ENCODE measurements at regions not wholly inside any gene's neighbourhood (a gene's known extent, or its start where the extent isn't known, plus 50 kb on each side); places are given as distances from the start of the nearest gene placed in this dataset.

- H3K27ac ChIP-seq (ENCODE audit: low read length), result no peak overlapping the region
- H3K9ac ChIP-seq (ENCODE audit: low read length in 2 of 2), result no peak overlapping the region
- no peak overlapping the region for H3K4me3 ChIP-seq (ENCODE audit: low read length in 2 of 2)
- no peaks in the 10 kb centered on the region for H3K36me3 ChIP-seq (ENCODE audit: control insufficient read depth in 2 of 2, insufficient read depth in 2 of 2, low read length in 2 of 2)
- no peaks in the 10 kb centered on the region for H3K27me3 ChIP-seq (ENCODE audit: control insufficient read depth in 1 of 2, insufficient read depth in 2 of 2, low read length in 2 of 2)
- no peaks in the 10 kb centered on the region for H3K4me1 ChIP-seq (ENCODE audit: control insufficient read depth, insufficient read depth, low read length)
- H3K9me3 ChIP-seq (ENCODE audit: control insufficient read depth in 2 of 2, low read length in 2 of 2), result peaks cover 0 to 3% of the 10 kb centered on the region in 2 donors
These were observed 521.3 kb upstream of the SALL3 start for GRCh38 chr18:78458356-78458755.

GRCh38 chr18:78459668-78460067 lies 520.0 kb upstream of the SALL3 start:
- Histone ChIP-seq H3K36me3 (ENCODE audit: control insufficient read depth in 2 of 2, insufficient read depth in 2 of 2, low read length in 2 of 2) (no peaks in the 10 kb centered on the region), H3K9ac (ENCODE audit: low read length in 2 of 2) (no peak overlapping the region), H3K9me3 (ENCODE audit: control insufficient read depth in 2 of 2, low read length in 2 of 2) (peaks cover 0 to 3% of the 10 kb centered on the region in 2 donors), H3K27ac (ENCODE audit: low read length) (no peak overlapping the region), H3K4me1 (ENCODE audit: control insufficient read depth, insufficient read depth, low read length) (no peaks in the 10 kb centered on the region), H3K4me3 (ENCODE audit: low read length in 2 of 2) (no peak overlapping the region), H3K27me3 (ENCODE audit: control insufficient read depth in 1 of 2, insufficient read depth in 2 of 2, low read length in 2 of 2) (no peaks in the 10 kb centered on the region)

GRCh38 chr18:78460558-78460957 lies 519.1 kb upstream of the SALL3 start:
- H3K4me1 ChIP-seq (ENCODE audit: control insufficient read depth, insufficient read depth, low read length), result no peaks in the 10 kb centered on the region
- peaks cover 0 to 3% of the 10 kb centered on the region in 2 donors for H3K9me3 ChIP-seq (ENCODE audit: control insufficient read depth in 2 of 2, low read length in 2 of 2)
- no peak overlapping the region for H3K9ac ChIP-seq (ENCODE audit: low read length in 2 of 2)
- H3K36me3 ChIP-seq (ENCODE audit: control insufficient read depth in 2 of 2, insufficient read depth in 2 of 2, low read length in 2 of 2), result no peaks in the 10 kb centered on the region
- H3K27me3 ChIP-seq (ENCODE audit: control insufficient read depth in 1 of 2, insufficient read depth in 2 of 2, low read length in 2 of 2), result no peaks in the 10 kb centered on the region
- no peak overlapping the region for H3K4me3 ChIP-seq (ENCODE audit: low read length in 2 of 2)
- H3K27ac ChIP-seq (ENCODE audit: low read length), result no peak overlapping the region

- Histone ChIP-seq H3K4me3 (ENCODE audit: low read length in 2 of 2) (no peak overlapping the region), H3K4me1 (ENCODE audit: control insufficient read depth, insufficient read depth, low read length) (no peaks in the 10 kb centered on the region), H3K27ac (ENCODE audit: low read length) (no peak overlapping the region), H3K36me3 (ENCODE audit: control insufficient read depth in 2 of 2, insufficient read depth in 2 of 2, low read length in 2 of 2) (no peaks in the 10 kb centered on the region), H3K9me3 (ENCODE audit: control insufficient read depth in 2 of 2, low read length in 2 of 2) (no peaks in the 10 kb centered on the region), H3K27me3 (ENCODE audit: control insufficient read depth in 1 of 2, insufficient read depth in 2 of 2, low read length in 2 of 2) (no peaks in the 10 kb centered on the region), H3K9ac (ENCODE audit: low read length in 2 of 2) (no peak overlapping the region)
These were observed 506.1 kb upstream of the SALL3 start for GRCh38 chr18:78473563-78473962.

- H3K4me3 ChIP-seq (ENCODE audit: low read length in 2 of 2), result no peak overlapping the region
- peaks cover 0 to 3% of the 10 kb centered on the region in 2 donors for H3K27me3 ChIP-seq (ENCODE audit: control insufficient read depth in 1 of 2, insufficient read depth in 2 of 2, low read length in 2 of 2)
- H3K4me1 ChIP-seq (ENCODE audit: control insufficient read depth, insufficient read depth, low read length), result no peaks in the 10 kb centered on the region
- H3K36me3 ChIP-seq (ENCODE audit: control insufficient read depth in 2 of 2, insufficient read depth in 2 of 2, low read length in 2 of 2), result no peaks in the 10 kb centered on the region
- H3K9ac ChIP-seq (ENCODE audit: low read length in 2 of 2), result no peak overlapping the region
- no peaks in the 10 kb centered on the region for H3K9me3 ChIP-seq (ENCODE audit: control insufficient read depth in 2 of 2, low read length in 2 of 2)
- no peak overlapping the region for H3K27ac ChIP-seq (ENCODE audit: low read length)
These were observed 501.8 kb upstream of the SALL3 start for GRCh38 chr18:78477840-78478239.

GRCh38 chr18:78479443-78479842 lies 500.2 kb upstream of the SALL3 start:
- Histone ChIP-seq H3K9me3 (ENCODE audit: control insufficient read depth in 2 of 2, low read length in 2 of 2) (no peaks in the 10 kb centered on the region), H3K4me1 (ENCODE audit: control insufficient read depth, insufficient read depth, low read length) (no peaks in the 10 kb centered on the region), H3K27me3 (ENCODE audit: control insufficient read depth in 1 of 2, insufficient read depth in 2 of 2, low read length in 2 of 2) (peaks cover 0 to 3% of the 10 kb centered on the region in 2 donors), H3K9ac (ENCODE audit: low read length in 2 of 2) (no peak overlapping the region), H3K4me3 (ENCODE audit: low read length in 2 of 2) (no peak overlapping the region), H3K27ac (ENCODE audit: low read length) (no peak overlapping the region), H3K36me3 (ENCODE audit: control insufficient read depth in 2 of 2, insufficient read depth in 2 of 2, low read length in 2 of 2) (no peaks in the 10 kb centered on the region)

GRCh38 chr18:78480262-78481054 lies 499.2 kb upstream of the SALL3 start:
- Histone ChIP-seq H3K4me1 (ENCODE audit: control insufficient read depth, insufficient read depth, low read length) (no peaks in the 10 kb centered on the region), H3K9me3 (ENCODE audit: control insufficient read depth in 2 of 2, low read length in 2 of 2) (no peaks in the 10 kb centered on the region), H3K27ac (ENCODE audit: low read length) (no peak overlapping the region), H3K4me3 (ENCODE audit: low read length in 2 of 2) (no peak overlapping the region), H3K36me3 (ENCODE audit: control insufficient read depth in 2 of 2, insufficient read depth in 2 of 2, low read length in 2 of 2) (no peaks in the 10 kb centered on the region), H3K9ac (ENCODE audit: low read length in 2 of 2) (no peak overlapping the region), H3K27me3 (ENCODE audit: control insufficient read depth in 1 of 2, insufficient read depth in 2 of 2, low read length in 2 of 2) (peaks cover 0 to 3% of the 10 kb centered on the region in 2 donors)

GRCh38 chr18:78482378-78482777 lies 497.2 kb upstream of the SALL3 start:
- Histone ChIP-seq H3K9me3 (ENCODE audit: control insufficient read depth in 2 of 2, low read length in 2 of 2) (no peaks in the 10 kb centered on the region), H3K36me3 (ENCODE audit: control insufficient read depth in 2 of 2, insufficient read depth in 2 of 2, low read length in 2 of 2) (no peaks in the 10 kb centered on the region), H3K27me3 (ENCODE audit: control insufficient read depth in 1 of 2, insufficient read depth in 2 of 2, low read length in 2 of 2) (peaks cover 0 to 3% of the 10 kb centered on the region in 2 donors), H3K4me1 (ENCODE audit: control insufficient read depth, insufficient read depth, low read length) (no peaks in the 10 kb centered on the region), H3K4me3 (ENCODE audit: low read length in 2 of 2) (no peak overlapping the region), H3K9ac (ENCODE audit: low read length in 2 of 2) (no peak overlapping the region), H3K27ac (ENCODE audit: low read length) (no peak overlapping the region)

- H3K36me3 ChIP-seq (ENCODE audit: control insufficient read depth in 2 of 2, insufficient read depth in 2 of 2, low read length in 2 of 2), result no peaks in the 10 kb centered on the region
- H3K4me1 ChIP-seq (ENCODE audit: control insufficient read depth, insufficient read depth, low read length), result no peaks in the 10 kb centered on the region
These were observed 492.0 kb upstream of the SALL3 start for GRCh38 chr18:78487649-78488048.

GRCh38 chr18:78492064-78492812 lies 487.4 kb upstream of the SALL3 start:
- no peaks in the 10 kb centered on the region for H3K9me3 ChIP-seq (ENCODE audit: control insufficient read depth in 2 of 2, low read length in 2 of 2)
- no peak overlapping the region for H3K27ac ChIP-seq (ENCODE audit: low read length)
- peaks cover 0 to 2% of the 10 kb centered on the region in 2 donors for H3K27me3 ChIP-seq (ENCODE audit: control insufficient read depth in 1 of 2, insufficient read depth in 2 of 2, low read length in 2 of 2)
- no peaks in the 10 kb centered on the region for H3K4me1 ChIP-seq (ENCODE audit: control insufficient read depth, insufficient read depth, low read length)
- no peak overlapping the region for H3K4me3 ChIP-seq (ENCODE audit: low read length in 2 of 2)
- no peak overlapping the region for H3K9ac ChIP-seq (ENCODE audit: low read length in 2 of 2)
- no peaks in the 10 kb centered on the region for H3K36me3 ChIP-seq (ENCODE audit: control insufficient read depth in 2 of 2, insufficient read depth in 2 of 2, low read length in 2 of 2)

More at GRCh38 chr18:78487649-78488048, 492.0 kb upstream of the SALL3 start:
- H3K27me3 ChIP-seq (ENCODE audit: control insufficient read depth in 1 of 2, insufficient read depth in 2 of 2, low read length in 2 of 2), result peaks cover 0 to 2% of the 10 kb centered on the region in 2 donors
- H3K4me3 ChIP-seq (ENCODE audit: low read length in 2 of 2), result no peak overlapping the region
- no peak overlapping the region for H3K9ac ChIP-seq (ENCODE audit: low read length in 2 of 2)
- H3K9me3 ChIP-seq (ENCODE audit: control insufficient read depth in 2 of 2, low read length in 2 of 2), result no peaks in the 10 kb centered on the region
- no peak overlapping the region for H3K27ac ChIP-seq (ENCODE audit: low read length)

Measured in stomach smooth muscle (tissue), 2 donors.